ENCODE measurements at regions not wholly inside any gene's neighbourhood (a gene's known extent, or its start where the extent isn't known, plus 50 kb on each side); places are given as distances from the start of the nearest gene placed in this dataset.

GRCh38 chr7:34401776-34402175 is 256.2 kb upstream of the NPSR1 start:
- H4K20me1 ChIP-seq (ENCODE audit: insufficient read depth) = no peaks in the 10 kb centered on the region
- H3K4me3 ChIP-seq (replicated peaks in 1 of 2; ENCODE audit: low read depth in 1 of 2, low read length in 2 of 2) = no peak overlapping the region
- intact Hi-C loops (cut with micrococcal nuclease) = no loop called here
- H3K36me3 ChIP-seq (ENCODE audit: control insufficient read depth in 1 of 2, insufficient read depth in 2 of 2, low read length in 2 of 2) = no peaks in the 10 kb centered on the region
- no peaks in the 10 kb centered on the region for H3K79me2 ChIP-seq (ENCODE audit: insufficient read depth, low read length)
- TF ChIP-seq ZNF274 (IDR thresholded peaks at IDR 0.05; ENCODE audit: low read depth, low read length) (no peak), CTCF (IDR thresholded peaks at IDR 0.05 in 2 of 3, conservative IDR thresholded peaks at IDR 0.05 in 1 of 3; ENCODE audit: borderline replicate concordance in 1 of 3, insufficient read depth in 1 of 3, low read depth in 2 of 3, low read length in 2 of 3) (no peak)
- H3K27me3 ChIP-seq (ENCODE audit: insufficient read depth, low read length) = no peaks in the 10 kb centered on the region
- H3K27ac ChIP-seq (ENCODE audit: low read depth, low read length) = no peak overlapping the region
- H2AFZ ChIP-seq (ENCODE audit: low read depth, low read length, poor library complexity, severe bottlenecking) = no peak overlapping the region
- DNase-seq (ENCODE audit: low read depth, low spot score) (no peak), ATAC-seq (no peak)
- no peaks in the 10 kb centered on the region for H3K9me3 ChIP-seq (ENCODE audit: control insufficient read depth in 1 of 2, insufficient read depth in 1 of 2, low read depth in 1 of 2, low read length in 2 of 2)
- BruUV-seq (replicated peaks) = no TSS peak
- H3K4me2 ChIP-seq (ENCODE audit: low read length) = no peak overlapping the region
- no peaks in the 10 kb centered on the region for H3K9me2 ChIP-seq (ENCODE audit: insufficient read depth)
- ChIA-PET RAD21 (ENCODE audit: low non-redundant PET in 1 of 2, low total read pairs in 2 of 2, uncharacterized antibody in 2 of 2, unreplicated experiment in 2 of 2) (no interaction called here), POLR2A (no interaction called here), CTCF (interaction anchor here (1.0 kb wide), 1 partner anchor 195 kb away, joined by 4 read pairs; no protein-coding TSS in a partner anchor)
- no peak overlapping the region for H3K9ac ChIP-seq (ENCODE audit: low read length)
- no peaks in the 10 kb centered on the region for H3K4me1 ChIP-seq (ENCODE audit: control insufficient read depth in 1 of 2, insufficient read depth in 2 of 2, low read length in 2 of 2)

DNA sequence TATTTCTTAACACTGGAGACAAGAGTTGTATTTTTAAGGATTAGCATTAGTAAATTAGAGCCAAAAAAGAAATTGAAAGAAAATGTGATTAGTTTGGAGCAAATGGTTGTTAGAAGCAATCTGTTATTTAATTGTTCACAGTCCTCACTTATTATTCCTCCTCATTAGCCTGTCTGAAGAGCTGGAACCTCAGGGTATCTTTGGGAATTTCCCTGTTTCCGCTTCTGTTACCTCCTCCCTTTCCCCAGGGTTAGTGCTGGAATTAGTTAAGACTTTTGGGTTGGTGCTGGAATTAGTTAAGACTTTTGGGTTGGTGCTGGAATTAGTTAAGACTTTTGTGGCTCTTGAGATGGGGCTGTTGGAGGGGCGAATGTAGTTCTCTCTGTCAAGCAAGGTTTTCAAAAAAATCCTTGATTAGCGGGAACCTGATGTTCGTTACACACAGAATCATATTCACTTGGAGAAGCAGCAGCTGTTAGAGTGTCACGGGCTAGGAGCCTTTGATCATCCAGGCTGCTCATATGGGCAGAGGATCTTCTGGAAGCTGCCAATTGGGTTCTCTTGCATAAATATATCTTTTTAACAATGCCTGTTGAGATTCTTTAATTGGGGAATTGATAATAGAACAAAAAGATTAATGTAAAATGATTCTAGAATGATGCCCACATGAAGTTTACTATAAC is 251.0 kb upstream of the NPSR1 start:
- Histone ChIP-seq H3K4me1 (ENCODE audit: control insufficient read depth in 1 of 2, insufficient read depth in 2 of 2, low read length in 2 of 2) (no peaks in the 10 kb centered on the region), H3K36me3 (ENCODE audit: control insufficient read depth in 1 of 2, insufficient read depth in 2 of 2, low read length in 2 of 2) (no peaks in the 10 kb centered on the region), H4K20me1 (ENCODE audit: insufficient read depth) (no peaks in the 10 kb centered on the region), H3K9me2 (ENCODE audit: insufficient read depth) (no peaks in the 10 kb centered on the region), H3K4me2 (ENCODE audit: low read length) (no peak overlapping the region), H3K9me3 (ENCODE audit: control insufficient read depth in 1 of 2, insufficient read depth in 1 of 2, low read depth in 1 of 2, low read length in 2 of 2) (no peaks in the 10 kb centered on the region), H3K79me2 (ENCODE audit: insufficient read depth, low read length) (no peaks in the 10 kb centered on the region), H3K9ac (ENCODE audit: low read length) (no peak overlapping the region), H3K27me3 (ENCODE audit: insufficient read depth, low read length) (no peaks in the 10 kb centered on the region), H3K27ac (ENCODE audit: low read depth, low read length) (no peak overlapping the region), H3K4me3 (replicated peaks in 1 of 2; ENCODE audit: low read depth in 1 of 2, low read length in 2 of 2) (no peak overlapping the region), H2AFZ (ENCODE audit: low read depth, low read length, poor library complexity, severe bottlenecking) (no peak overlapping the region)
- ATAC-seq (no peak), DNase-seq (ENCODE audit: low read depth, low spot score) (no peak)
- CTCF ChIA-PET = no interaction called here
- intact Hi-C loops (cut with micrococcal nuclease) = no loop called here
- BruUV-seq (replicated peaks) = no TSS peak
- RAD21 ChIA-PET (ENCODE audit: low non-redundant PET in 1 of 2, low total read pairs in 2 of 2, uncharacterized antibody in 2 of 2, unreplicated experiment in 2 of 2) = no interaction called here
- POLR2A ChIA-PET = no interaction called here
- TF ChIP-seq CTCF (IDR thresholded peaks at IDR 0.05 in 2 of 3, conservative IDR thresholded peaks at IDR 0.05 in 1 of 3; ENCODE audit: borderline replicate concordance in 1 of 3, insufficient read depth in 1 of 3, low read depth in 2 of 3, low read length in 2 of 3) = no peak
- no peak for TF ChIP-seq POLR2A (IDR thresholded peaks at IDR 0.05; ENCODE audit: borderline replicate concordance, extremely low read depth, insufficient read depth, insufficient read length)
- TF ChIP-seq ZBTB33 (IDR thresholded peaks at IDR 0.05; ENCODE audit: extremely low read depth, insufficient replicate concordance, low read length) = no peak
- no peak for TF ChIP-seq EZH2 (IDR thresholded peaks at IDR 0.05)
- TF ChIP-seq ZNF274 (IDR thresholded peaks at IDR 0.05; ENCODE audit: low read depth, low read length) = no peak
- no peak for TF ChIP-seq EGR1 (IDR thresholded peaks at IDR 0.05; ENCODE audit: low read depth)
- no peak for TF ChIP-seq SRF (IDR thresholded peaks at IDR 0.05; ENCODE audit: low read depth)
- no peak for TF ChIP-seq YY1 (IDR thresholded peaks at IDR 0.05; ENCODE audit: extremely low read depth, insufficient replicate concordance, low read depth, low read length)
- no peak for TF ChIP-seq ELF1 (IDR thresholded peaks at IDR 0.05; ENCODE audit: borderline replicate concordance, low read depth)
- no peak for TF ChIP-seq TCF7L2 (IDR thresholded peaks at IDR 0.05; ENCODE audit: borderline replicate concordance, extremely low read depth, insufficient read depth, insufficient read length)
- no peak for TF ChIP-seq FOSL1 (IDR thresholded peaks at IDR 0.05; ENCODE audit: low read depth)
- TF ChIP-seq ZFX (IDR thresholded peaks at IDR 0.05) = no peak
- TF ChIP-seq JUND (IDR thresholded peaks at IDR 0.05) = no peak
